ENCODE measurements at regions not wholly inside any gene's neighbourhood (a gene's known extent, or its start where the extent isn't known, plus 50 kb on each side); places are given as distances from the start of the nearest gene placed in this dataset.

GRCh38 chr2:205848601-205849000 is 166.3 kb downstream of the NRP2 start:
- no peak for TF ChIP-seq CTCF (IDR thresholded peaks at IDR 0.05)
- no peak for DNase-seq (ENCODE audit: low spot score)
- ATAC-seq (ENCODE audit: low FRiP score): peak; percentile 44

All from omental fat pad (tissue), 3 donors.